ENCODE measurements at regions not wholly inside any gene's neighbourhood (a gene's known extent, or its start where the extent isn't known, plus 50 kb on each side); places are given as distances from the start of the nearest gene placed in this dataset.

GRCh38 chr11:13169709-13170108 is 107.9 kb upstream of the BMAL1 start:
- TF ChIP-seq HOXA7 (CRISPR knock-in tag; IDR thresholded peaks at IDR 0.05; ENCODE audit: borderline replicate concordance) (no peak), ELK4 (IDR thresholded peaks at IDR 0.05; ENCODE audit: borderline replicate concordance, low read depth, low read length) (no peak), ATF2 (tag by site-specific recombination; IDR thresholded peaks at IDR 0.05; ENCODE audit: low read depth) (no peak), REST (tag by site-specific recombination; IDR thresholded peaks at IDR 0.05) (no peak), ZNF830 (tag by site-specific recombination; IDR thresholded peaks at IDR 0.05; ENCODE audit: low read depth) (no peak), ZNF501 (tag by site-specific recombination; IDR thresholded peaks at IDR 0.05) (no peak), ZNF747 (tag by site-specific recombination; IDR thresholded peaks at IDR 0.05) (no peak)
- TF ChIP-seq, protein P1, sequence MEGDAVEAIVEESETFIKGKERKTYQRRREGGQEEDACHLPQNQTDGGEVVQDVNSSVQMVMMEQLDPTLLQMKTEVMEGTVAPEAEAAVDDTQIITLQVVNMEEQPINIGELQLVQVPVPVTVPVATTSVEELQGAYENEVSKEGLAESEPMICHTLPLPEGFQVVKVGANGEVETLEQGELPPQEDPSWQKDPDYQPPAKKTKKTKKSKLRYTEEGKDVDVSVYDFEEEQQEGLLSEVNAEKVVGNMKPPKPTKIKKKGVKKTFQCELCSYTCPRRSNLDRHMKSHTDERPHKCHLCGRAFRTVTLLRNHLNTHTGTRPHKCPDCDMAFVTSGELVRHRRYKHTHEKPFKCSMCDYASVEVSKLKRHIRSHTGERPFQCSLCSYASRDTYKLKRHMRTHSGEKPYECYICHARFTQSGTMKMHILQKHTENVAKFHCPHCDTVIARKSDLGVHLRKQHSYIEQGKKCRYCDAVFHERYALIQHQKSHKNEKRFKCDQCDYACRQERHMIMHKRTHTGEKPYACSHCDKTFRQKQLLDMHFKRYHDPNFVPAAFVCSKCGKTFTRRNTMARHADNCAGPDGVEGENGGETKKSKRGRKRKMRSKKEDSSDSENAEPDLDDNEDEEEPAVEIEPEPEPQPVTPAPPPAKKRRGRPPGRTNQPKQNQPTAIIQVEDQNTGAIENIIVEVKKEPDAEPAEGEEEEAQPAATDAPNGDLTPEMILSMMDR (tag by site-specific recombination; IDR thresholded peaks at IDR 0.05), result no peak

Data from HEK293 (cell line).